Testis (tissue), 2 donors: ENCODE measurements at regions not wholly inside any gene's neighbourhood (a gene's known extent, or its start where the extent isn't known, plus 50 kb on each side); places are given as distances from the start of the nearest gene placed in this dataset.

Experiments
- CTCF ChIP-seq, 3 experiments: fragments of 450-650 bp in 2 of 3; fragments of 200-600 bp in 1 of 3; sonication (generic) in 1 of 3; IDR thresholded peaks; one replicate each; pipeline ENCODE4 v1.5.1; 2016 to 2019; ENCODE audit warnings: antibody characterized with exemption in 3 of 3, mild to moderate bottlenecking in 2 of 3, moderate library complexity in 1 of 3
- POLR2A ChIP-seq: fragments of 450-650 bp; IDR thresholded peaks from one replicate; pipeline ENCODE4 v1.6.1; 2017; ENCODE audit warnings: antibody characterized with exemption, mild to moderate bottlenecking, moderate library complexity

DNA sequence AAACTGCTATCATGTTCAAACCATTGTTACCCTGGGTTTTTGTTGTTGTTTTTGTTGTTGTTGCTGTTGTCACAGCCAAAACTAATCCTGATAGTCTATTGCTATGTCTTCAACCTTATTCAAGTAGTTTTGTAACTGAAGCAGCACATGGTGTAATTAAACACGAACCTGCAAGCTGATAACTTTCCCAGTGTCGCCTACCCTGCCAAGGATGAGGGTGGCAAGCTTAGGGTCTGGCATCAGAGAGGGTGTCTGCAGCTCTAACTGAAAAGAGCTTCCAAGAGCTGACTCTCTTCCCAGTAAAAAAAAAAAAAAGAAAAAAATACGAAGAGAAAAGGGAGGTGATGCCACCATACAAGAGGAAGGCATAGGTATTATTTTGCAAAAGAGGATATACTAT lies 86.3 kb upstream of the BCL2L14 start:
- no peak for TF ChIP-seq CTCF (IDR thresholded peaks at IDR 0.05)
- TF ChIP-seq POLR2A: no peak
